AG10803 (cell line): ENCODE measurements at regions not wholly inside any gene's neighbourhood (a gene's known extent, or its start where the extent isn't known, plus 50 kb on each side); places are given as distances from the start of the nearest gene placed in this dataset.
"Not testable (repeated sequence)": the region's sequence is repeated elsewhere in the genome, so short reads cannot be mapped to it uniquely, and the experiment has no call there.

Source experiments
- DNase-seq: peaks from one replicate; pipeline ENCODE4 v3.0.0; 2010; ENCODE audit warnings: low read depth
- H3K4me3 ChIP-seq: 2 replicates; pipeline ENCODE4 v1.5.1; 2011; ENCODE audit warnings: mild to moderate bottlenecking, low read length, control low read depth
- TF ChIP-seq, protein P1 (sequence below): conservative IDR thresholded peaks from 2 replicates; pipeline ENCODE4 v1.5.1; 2011; ENCODE audit warnings: mild to moderate bottlenecking, low read length, control low read depth, inconsistent platforms

DNA sequence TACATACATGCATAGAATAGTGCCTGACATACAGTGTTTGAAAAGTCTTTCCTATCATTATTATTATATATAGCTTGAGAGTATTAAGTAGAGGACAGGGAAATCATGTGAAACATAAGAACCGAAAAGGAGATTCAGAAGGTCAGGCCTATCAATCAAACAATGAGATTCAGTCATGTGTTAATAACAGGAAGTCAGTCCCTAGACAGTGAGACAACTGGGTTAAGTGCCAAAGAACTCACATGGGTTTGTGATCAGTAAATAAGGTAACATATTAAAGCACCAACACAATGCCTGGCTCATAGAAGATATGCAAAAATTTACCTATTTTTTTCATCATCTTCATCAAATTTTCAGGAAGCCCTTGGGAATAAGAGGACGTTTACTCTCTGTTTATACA, 174.3 kb upstream of the FAT3 start:
- no peak for DNase-seq
- H3K4me3 ChIP-seq = no peak overlapping the region
- TF ChIP-seq, protein P1, sequence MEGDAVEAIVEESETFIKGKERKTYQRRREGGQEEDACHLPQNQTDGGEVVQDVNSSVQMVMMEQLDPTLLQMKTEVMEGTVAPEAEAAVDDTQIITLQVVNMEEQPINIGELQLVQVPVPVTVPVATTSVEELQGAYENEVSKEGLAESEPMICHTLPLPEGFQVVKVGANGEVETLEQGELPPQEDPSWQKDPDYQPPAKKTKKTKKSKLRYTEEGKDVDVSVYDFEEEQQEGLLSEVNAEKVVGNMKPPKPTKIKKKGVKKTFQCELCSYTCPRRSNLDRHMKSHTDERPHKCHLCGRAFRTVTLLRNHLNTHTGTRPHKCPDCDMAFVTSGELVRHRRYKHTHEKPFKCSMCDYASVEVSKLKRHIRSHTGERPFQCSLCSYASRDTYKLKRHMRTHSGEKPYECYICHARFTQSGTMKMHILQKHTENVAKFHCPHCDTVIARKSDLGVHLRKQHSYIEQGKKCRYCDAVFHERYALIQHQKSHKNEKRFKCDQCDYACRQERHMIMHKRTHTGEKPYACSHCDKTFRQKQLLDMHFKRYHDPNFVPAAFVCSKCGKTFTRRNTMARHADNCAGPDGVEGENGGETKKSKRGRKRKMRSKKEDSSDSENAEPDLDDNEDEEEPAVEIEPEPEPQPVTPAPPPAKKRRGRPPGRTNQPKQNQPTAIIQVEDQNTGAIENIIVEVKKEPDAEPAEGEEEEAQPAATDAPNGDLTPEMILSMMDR = no peak

GRCh38 chr11:92048415-92048814, 176.2 kb upstream of the FAT3 start:
- TF ChIP-seq, protein P1 = no peak
- H3K4me3 ChIP-seq = no peak overlapping the region
- no peak for DNase-seq

DNA sequence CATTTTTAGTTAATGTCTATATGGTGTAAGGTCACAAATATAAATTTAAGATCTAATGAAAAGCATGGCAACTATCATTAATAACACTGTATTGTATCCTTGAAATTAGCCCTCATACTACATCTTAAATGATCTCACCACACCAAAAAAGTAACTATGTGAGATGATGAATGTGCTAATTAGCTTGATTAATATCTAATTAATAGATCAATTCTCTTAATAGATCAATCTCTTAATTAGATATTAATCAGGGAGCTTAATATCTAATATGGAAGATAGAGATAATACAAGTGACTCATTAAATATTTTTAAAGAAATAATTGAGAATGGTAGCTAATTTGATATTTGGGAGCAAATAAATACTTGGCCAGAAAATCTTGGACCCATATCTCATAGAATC, 178.5 kb upstream of the FAT3 start:
- TF ChIP-seq, protein P1 = no peak

DNA sequence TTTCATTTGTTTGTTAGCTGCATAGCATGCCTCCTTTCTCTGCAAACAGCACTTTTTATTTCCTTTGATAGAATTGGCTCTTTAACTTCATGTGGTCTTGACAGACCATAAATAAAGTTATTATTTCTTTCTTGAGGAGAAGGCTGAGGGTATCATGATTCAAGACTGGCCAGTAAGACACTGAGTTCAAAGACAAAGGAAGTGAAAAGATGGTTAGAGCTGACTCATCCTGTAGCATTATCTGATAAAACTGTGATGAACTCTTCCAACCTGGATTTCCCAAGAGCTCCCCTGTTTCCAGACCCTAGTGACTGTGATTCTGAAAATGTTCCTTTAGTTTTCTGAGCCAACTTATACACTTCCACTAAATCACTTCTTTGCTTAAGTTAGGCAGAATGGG, 179.3 kb upstream of the FAT3 start:
- TF ChIP-seq, protein P1 = no peak
- H3K4me3 ChIP-seq = no peak overlapping the region
- no peak for DNase-seq

More for the DNA sequence above, 178.5 kb upstream of the FAT3 start:
- no peak overlapping the region for H3K4me3 ChIP-seq
- no peak for DNase-seq

- H3K4me3 ChIP-seq = no peak overlapping the region
- DNase-seq = no peak
- TF ChIP-seq, protein P1 = no peak
Observed at GRCh38 chr11:92035488-92035887, 189.1 kb upstream of the FAT3 start.

DNA sequence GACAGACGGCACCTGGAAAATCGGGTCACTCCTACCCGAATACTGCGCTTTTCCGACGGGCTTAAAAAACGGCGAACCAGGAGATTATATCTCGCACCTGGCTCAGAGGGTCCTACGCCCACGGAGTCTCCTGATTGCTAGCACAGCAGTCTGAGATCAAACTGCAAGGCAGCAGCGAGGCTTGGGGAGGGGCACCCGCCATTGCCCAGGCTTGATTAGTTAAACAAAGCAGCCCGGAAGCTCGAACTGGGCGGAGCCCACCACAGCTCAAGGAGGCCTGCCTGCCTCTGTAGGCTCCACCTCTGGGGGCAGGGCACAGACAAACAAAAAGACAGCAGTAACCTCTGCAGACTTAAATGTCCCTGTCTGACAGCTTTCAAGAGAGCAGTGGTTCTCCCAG, 197.5 kb upstream of the FAT3 start:
- not testable (repeated sequence) for H3K4me3 ChIP-seq, DNase-seq

GRCh38 chr11:92026664-92027063, 198.0 kb upstream of the FAT3 start:
- no peak for DNase-seq
- H3K4me3 ChIP-seq = no peak overlapping the region
- TF ChIP-seq, protein P1 = no peak

- H3K4me3 ChIP-seq = no peak overlapping the region
- no peak for DNase-seq
- TF ChIP-seq, protein P1 = no peak
Observed at GRCh38 chr11:92024788-92025187, 199.8 kb upstream of the FAT3 start.
